Right atrium auricular region (tissue), 2 donors: ENCODE measurements at regions not wholly inside any gene's neighbourhood (a gene's known extent, or its start where the extent isn't known, plus 50 kb on each side); places are given as distances from the start of the nearest gene placed in this dataset.
"Not testable (repeated sequence)": the region's sequence is repeated elsewhere in the genome, so short reads cannot be mapped to it uniquely, and the experiment has no call there.

ENCODE experiments used
- DNase-seq: peaks from one replicate; pipeline ENCODE4 v3.0.0-alpha.2; 2019; ENCODE audit warnings: low spot score
- H3K27ac ChIP-seq, 2 donors: fragments of 200-600 bp; sonication (generic); 1 replicate in 1 of 2; 2 replicates in 1 of 2; pipeline ENCODE4 v1.5.1; 2016 to 2019
- H3K27me3 ChIP-seq, 2 donors: fragments of 200-600 bp; sonication (generic); one replicate each; pipeline versions ENCODE4 v1.5.1 to v1.6.0; 2017 to 2019
- H3K36me3 ChIP-seq: fragments of 200-600 bp; sonication (generic); one replicate; pipeline ENCODE4 v1.5.1; 2016
- H3K4me1 ChIP-seq, 2 donors: fragments of 200-600 bp; sonication (generic); one replicate each; pipeline versions ENCODE4 v1.5.1 to v1.6.0; 2017 to 2019
- H3K4me3 ChIP-seq, 2 donors: fragments of 200-600 bp; sonication (generic); 1 replicate in 1 of 2; 2 replicates in 1 of 2; pipeline ENCODE4 v1.5.1; 2017 to 2019; ENCODE audit warnings: mild to moderate bottlenecking in 1 of 2, moderate library complexity in 1 of 2
- H3K9me3 ChIP-seq, 2 donors: fragments of 200-600 bp; sonication (generic); one replicate each; pipeline ENCODE4 v1.5.1; 2019
- CTCF ChIP-seq, 2 donors: fragments of 200-600 bp; sonication (generic); IDR thresholded peaks; one replicate each; pipeline ENCODE4 v1.5.1; 2019; ENCODE audit warnings: antibody characterized with exemption in 2 of 2

- no peak for DNase-seq
- no peak overlapping the region for H3K27ac ChIP-seq
- H3K27me3 ChIP-seq = no peaks in the 10 kb centered on the region
- H3K36me3 ChIP-seq = no peaks in the 10 kb centered on the region
- H3K4me1 ChIP-seq = no peaks in the 10 kb centered on the region
- no peaks in the 10 kb centered on the region for H3K9me3 ChIP-seq
- TF ChIP-seq CTCF (IDR thresholded peaks at IDR 0.05) = no peak
- H3K4me3 ChIP-seq = no peak overlapping the region
Measured at GRCh38 chr3:11733914-11734313, 90.2 kb upstream of the VGLL4 start.

DNA sequence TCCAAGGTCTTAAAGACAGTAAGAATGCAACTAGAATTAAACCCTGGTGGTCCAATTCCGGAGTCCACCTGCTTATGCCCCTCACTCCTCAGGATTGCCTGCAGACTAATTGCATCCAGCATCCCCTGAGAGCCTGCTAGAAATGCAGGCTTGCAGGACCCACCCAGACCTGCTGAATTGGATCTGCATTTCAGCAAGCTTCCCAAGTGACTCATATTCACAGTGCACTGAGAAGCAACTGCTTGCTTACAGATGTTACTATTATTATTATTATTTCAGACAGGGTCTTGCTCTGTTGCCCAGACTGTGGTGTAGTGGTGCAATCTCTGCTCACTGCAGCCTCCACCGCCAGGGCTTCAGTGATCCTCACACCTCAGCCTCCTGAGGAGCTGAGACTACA lies 83.5 kb upstream of the VGLL4 start:
- no peak for TF ChIP-seq CTCF (IDR thresholded peaks at IDR 0.05)
- H3K27me3 ChIP-seq = no peaks in the 10 kb centered on the region
- H3K4me1 ChIP-seq = no peaks in the 10 kb centered on the region
- no peak for DNase-seq
- H3K36me3 ChIP-seq = no peaks in the 10 kb centered on the region
- H3K27ac ChIP-seq = no peak overlapping the region
- no peak overlapping the region for H3K4me3 ChIP-seq
- H3K9me3 ChIP-seq = no peaks in the 10 kb centered on the region

- no peak for DNase-seq
- TF ChIP-seq CTCF (IDR thresholded peaks at IDR 0.05) = no peak
- no peaks in the 10 kb centered on the region for H3K27me3 ChIP-seq
- H3K9me3 ChIP-seq = no peaks in the 10 kb centered on the region
- H3K4me3 ChIP-seq = no peak overlapping the region
- H3K27ac ChIP-seq = no peak overlapping the region
- H3K36me3 ChIP-seq = no peaks in the 10 kb centered on the region
- H3K4me1 ChIP-seq = peaks cover 0 to under 1% of the 10 kb centered on the region in 2 donors
Measured at GRCh38 chr3:11726146-11726545, 82.4 kb upstream of the VGLL4 start.

GRCh38 chr3:11725340-11725641 lies 81.6 kb upstream of the VGLL4 start:
- H3K4me1 ChIP-seq, H3K4me3 ChIP-seq, H3K27me3 ChIP-seq, DNase-seq, H3K9me3 ChIP-seq, H3K36me3 ChIP-seq, H3K27ac ChIP-seq: not testable (repeated sequence)

- H3K36me3 ChIP-seq = no peaks in the 10 kb centered on the region
- no peaks in the 10 kb centered on the region for H3K27me3 ChIP-seq
- no peak overlapping the region for H3K4me3 ChIP-seq
- no peak for DNase-seq
- no peak overlapping the region for H3K27ac ChIP-seq
- no peaks in the 10 kb centered on the region for H3K9me3 ChIP-seq
- no peak for TF ChIP-seq CTCF (IDR thresholded peaks at IDR 0.05)
- peaks cover 0 to 10% of the 10 kb centered on the region in 2 donors for H3K4me1 ChIP-seq
Measured at GRCh38 chr3:11724615-11725339, 81.1 kb upstream of the VGLL4 start.

DNA sequence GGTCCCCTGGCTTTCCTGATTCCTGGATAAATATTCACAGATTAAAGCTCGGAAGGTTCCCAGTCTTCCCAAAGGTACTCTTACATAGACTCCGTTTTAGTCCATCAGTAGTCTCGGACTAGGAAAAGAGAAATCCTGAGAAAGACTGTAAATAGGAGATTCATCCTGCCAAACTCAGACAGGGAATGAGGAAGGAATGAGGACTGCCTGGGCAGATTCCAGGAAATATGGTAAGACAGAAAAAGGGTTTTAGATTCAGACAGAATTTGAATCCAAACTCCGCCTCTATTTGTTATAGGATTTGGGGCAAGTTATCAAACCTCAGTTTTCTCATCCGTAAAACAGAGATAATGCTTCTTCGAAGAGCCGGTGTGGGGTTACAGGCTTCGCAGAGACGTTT lies 77.8 kb upstream of the VGLL4 start:
- TF ChIP-seq CTCF (IDR thresholded peaks at IDR 0.05) = no peak
- DNase-seq = no peak
- H3K36me3 ChIP-seq = no peaks in the 10 kb centered on the region
- no peaks in the 10 kb centered on the region for H3K27me3 ChIP-seq
- H3K4me3 ChIP-seq = no peak overlapping the region
- H3K4me1 ChIP-seq = peaks cover 0 to 20% of the 10 kb centered on the region in 2 donors
- H3K27ac ChIP-seq = no peak overlapping the region
- H3K9me3 ChIP-seq = no peaks in the 10 kb centered on the region
